GM18873 (cell line): ENCODE measurements at regions not wholly inside any gene's neighbourhood (a gene's known extent, or its start where the extent isn't known, plus 50 kb on each side); places are given as distances from the start of the nearest gene placed in this dataset.

Experiments used
- ATAC-seq: cut with Tn5 transposase; IDR thresholded peaks from one replicate; pipeline ENCODE4 v1.9.1; 2021; ENCODE audit warnings: mild to moderate bottlenecking, moderate library complexity, moderate number of reproducible peaks; ENCODE audit not compliant: unreplicated experiment, low FRiP score

GRCh38 chr20:52593654-52594053 is 378.5 kb upstream of the TSHZ2 start:
- ATAC-seq, result no peak

DNA sequence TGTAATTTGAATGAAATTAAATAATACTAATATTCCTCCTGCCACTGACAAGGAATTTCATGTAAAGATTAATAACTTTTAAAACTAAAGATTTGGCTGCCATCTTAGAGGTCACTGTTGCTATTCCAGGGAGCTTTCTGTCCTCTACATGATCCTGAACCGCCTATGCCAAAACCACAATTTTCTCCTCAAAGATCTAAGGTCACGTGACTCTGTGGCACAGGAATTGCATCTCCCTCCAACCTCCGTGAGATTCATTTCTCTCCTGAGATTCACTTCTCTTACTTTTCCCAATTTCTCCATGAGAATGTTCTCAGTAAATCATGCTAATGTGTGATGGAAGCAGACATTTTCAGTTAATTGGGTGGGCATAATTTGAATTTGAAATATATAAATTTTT is 379.6 kb upstream of the TSHZ2 start:
- ATAC-seq, result no peak

DNA sequence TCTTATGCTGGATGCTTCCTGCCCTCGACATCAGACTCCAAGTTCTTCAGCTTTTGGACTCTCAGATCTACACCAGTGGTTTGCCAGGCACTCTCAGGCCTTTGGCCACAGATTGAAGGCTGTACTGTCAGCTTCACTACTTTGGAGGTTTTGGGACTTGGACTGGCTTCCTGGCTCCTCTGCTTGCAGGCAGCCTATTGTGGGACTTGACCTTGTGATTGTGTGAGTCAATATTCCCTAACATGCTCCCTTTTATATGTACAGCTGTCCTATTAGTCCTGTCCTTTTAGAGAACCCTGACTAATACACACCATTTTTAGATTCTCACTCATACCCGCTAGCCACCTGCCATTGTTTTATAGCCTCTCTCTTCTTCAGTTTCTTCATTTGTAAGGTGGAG is 382.1 kb upstream of the TSHZ2 start:
- no peak for ATAC-seq

DNA sequence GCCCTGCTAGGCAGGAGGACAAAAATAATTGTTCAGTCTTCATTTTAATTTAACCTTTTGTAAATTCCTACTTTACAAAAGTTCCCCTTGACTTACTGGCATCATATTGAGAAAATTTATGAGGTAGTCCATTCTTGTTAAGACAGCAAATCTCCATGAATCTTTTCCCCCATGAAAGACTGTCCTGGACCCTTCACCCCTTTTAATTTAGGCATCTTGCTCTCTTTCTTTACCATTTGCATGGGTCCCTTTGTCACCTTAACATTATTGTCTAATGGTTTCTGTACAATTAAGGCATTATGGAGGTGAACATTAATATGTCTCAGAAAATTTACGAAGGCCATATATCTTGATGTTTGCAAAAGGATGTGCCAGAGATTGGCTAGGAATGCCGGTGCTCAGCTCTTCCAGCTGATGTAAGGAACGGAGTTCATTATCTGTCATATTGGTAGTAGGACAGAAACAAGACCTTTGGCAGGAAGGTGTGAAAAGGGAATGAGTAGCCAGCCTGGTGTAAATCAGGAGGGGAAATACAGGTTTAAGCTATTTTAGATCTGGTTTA is 382.8 kb upstream of the TSHZ2 start:
- no peak for ATAC-seq

GRCh38 chr20:52586660-52587059 is 385.5 kb upstream of the TSHZ2 start:
- no peak for ATAC-seq

DNA sequence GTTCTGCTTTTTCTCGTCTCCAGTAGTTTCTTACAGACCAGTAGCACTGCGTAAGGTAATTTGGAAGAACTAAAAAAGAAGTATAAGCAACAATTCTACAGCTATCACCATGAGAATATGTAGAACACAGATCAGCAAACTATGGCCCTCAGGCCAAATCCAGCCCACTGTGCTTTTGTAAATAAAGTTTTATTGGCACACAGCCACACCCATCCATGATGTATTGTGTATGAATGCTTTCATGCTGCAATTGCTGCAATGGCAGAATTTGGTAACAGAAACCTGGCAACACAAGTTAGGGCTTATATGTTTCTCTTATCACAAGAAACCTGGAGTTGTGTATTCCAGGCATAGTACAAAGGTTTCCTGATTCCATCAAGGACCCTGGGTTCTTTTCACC is 386.8 kb upstream of the TSHZ2 start:
- ATAC-seq, result no peak

DNA sequence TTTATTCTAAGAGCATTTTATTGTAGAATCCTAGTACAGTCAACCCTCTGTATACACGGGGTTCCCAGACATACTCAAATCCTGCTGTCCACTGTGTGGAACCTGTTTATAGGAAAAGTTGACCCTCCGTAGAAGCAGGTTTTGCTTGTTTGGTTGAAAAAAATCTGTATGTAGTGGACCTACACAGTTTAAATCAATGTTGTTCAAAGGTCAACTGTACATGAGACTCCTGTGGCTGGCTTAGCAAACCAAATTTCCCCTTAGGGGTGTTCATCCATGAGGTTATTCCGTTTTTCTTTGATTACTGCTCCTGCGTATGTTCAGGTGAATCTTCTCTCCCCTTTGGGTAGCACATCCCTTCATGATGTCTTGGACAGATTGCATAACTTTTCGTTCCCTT is 387.0 kb upstream of the ZFP64 start:
- ATAC-seq, result no peak

GRCh38 chr20:52577696-52578095 is 386.1 kb upstream of the ZFP64 start:
- no peak for ATAC-seq

DNA sequence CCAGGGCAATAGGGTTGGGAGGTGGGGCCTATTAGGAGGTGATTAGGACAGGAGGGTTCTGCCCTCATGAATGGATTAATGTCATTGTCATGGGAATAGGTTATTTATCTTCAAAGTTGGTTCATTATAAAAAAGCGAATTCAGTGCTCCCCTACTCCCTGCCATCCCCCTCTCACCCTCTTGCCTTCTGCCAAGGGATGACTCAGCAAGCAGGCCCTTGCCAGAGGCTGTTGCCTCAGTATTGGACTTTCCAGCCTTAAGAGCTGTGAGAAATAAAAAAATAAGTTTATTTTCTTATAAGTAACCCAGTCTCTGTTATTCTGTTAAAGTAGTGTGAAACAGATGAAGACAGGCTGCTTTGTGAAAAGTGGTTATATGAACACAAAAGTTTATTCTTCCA is 381.1 kb upstream of the ZFP64 start:
- no peak for ATAC-seq

- no peak for ATAC-seq
These were observed 377.6 kb upstream of the ZFP64 start for GRCh38 chr20:52569201-52569600.

GRCh38 chr20:52565614-52566013 is 374.0 kb upstream of the ZFP64 start:
- no peak for ATAC-seq

GRCh38 chr20:52564594-52564993 is 373.0 kb upstream of the ZFP64 start:
- no peak for ATAC-seq

- no peak for ATAC-seq
These were observed 360.7 kb upstream of the ZFP64 start for GRCh38 chr20:52552181-52552872.

- no peak for ATAC-seq
These were observed 350.6 kb upstream of the ZFP64 start for GRCh38 chr20:52542131-52542530.

GRCh38 chr20:52540509-52540908 is 348.9 kb upstream of the ZFP64 start:
- no peak for ATAC-seq

DNA sequence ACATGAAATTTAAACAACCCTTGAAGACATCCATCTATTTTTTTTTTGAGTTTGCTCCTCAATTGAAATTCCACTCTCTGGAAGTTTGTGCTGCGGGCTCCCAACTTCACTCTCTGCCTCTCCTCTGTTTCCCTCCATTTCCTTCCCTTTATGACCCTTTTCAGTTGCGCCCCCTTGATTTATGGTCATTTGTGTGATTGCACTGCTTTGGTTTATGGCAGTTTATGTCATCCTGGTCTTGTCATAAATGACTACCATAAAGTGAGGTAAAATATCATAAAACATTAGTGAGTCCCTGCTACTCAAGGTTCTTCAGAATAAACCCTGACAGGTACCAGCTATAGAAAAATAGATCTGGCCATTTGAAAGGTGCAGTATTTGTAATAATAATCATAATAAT is 348.3 kb upstream of the ZFP64 start:
- ATAC-seq, result no peak

- ATAC-seq, result no peak
These were observed 345.3 kb upstream of the ZFP64 start for GRCh38 chr20:52536841-52537400.

- no peak for ATAC-seq
These were observed 344.5 kb upstream of the ZFP64 start for GRCh38 chr20:52536040-52536439.

- ATAC-seq, result no peak
These were observed 343.0 kb upstream of the ZFP64 start for GRCh38 chr20:52534616-52535015.

DNA sequence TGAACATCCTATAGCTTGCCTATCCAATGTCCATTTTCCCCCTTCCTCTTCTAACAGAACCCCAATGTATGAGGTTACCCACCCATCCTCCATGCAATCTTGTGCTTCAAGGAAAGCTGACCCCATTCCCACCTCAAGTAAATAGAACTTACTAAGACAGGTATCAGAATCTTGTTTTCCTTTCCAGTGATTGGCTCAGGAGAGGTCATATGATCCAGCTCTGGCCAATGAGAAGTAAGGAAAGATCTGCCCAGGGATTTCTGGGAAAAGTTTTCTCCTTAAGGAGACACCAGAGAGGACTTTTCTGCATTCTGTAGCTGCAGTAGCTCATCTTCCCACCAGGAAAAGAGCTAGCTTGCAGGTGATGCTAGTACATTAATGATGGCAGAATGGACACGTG is 341.8 kb upstream of the ZFP64 start:
- no peak for ATAC-seq

DNA sequence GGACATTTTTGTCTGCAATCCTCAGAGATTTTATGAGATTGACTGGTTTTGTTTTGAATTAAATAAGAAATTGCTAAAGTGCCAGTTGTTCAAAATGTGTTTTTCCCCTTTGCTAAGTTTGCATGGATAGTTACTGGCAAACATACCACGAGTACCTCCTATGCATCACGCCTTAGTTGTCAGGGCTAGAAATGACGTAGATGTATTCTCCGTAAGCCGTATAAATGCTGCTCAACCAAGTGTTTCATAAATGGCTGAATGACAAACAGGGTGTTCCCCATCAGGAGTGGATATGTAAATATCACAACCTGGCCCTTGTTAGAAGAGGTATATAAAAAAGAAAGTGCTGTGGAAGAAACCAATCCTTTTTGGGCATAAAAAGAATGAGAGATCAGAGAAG is 341.1 kb upstream of the ZFP64 start:
- no peak for ATAC-seq

DNA sequence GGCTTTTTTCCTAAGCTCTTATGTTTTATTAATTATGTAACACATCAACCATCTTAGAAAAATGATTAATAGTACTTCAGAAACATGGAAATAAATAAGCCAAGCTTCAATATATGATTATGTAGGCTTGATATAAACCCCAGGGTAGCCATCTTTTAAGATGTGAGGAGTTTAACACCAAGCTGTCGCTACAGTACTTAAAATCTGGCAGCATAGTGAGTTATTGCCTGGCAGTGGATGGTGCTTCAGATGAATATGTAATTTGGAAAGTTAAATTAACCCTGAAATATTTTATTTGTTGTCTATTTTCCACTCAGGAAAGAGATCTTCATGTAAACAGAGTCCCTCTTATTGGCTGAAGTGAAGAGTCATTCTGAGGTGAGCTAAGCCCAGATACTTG is 339.0 kb upstream of the ZFP64 start:
- ATAC-seq, result no peak
